GM10266 (cell line): ENCODE measurements at regions not wholly inside any gene's neighbourhood (a gene's known extent, or its start where the extent isn't known, plus 50 kb on each side); places are given as distances from the start of the nearest gene placed in this dataset.

Experiments
- DNase-seq: peaks from one replicate; pipeline ENCODE4 v3.0.0; 2012; ENCODE audit errors: extremely low spot score
- CTCF ChIP-seq: IDR thresholded peaks from 2 replicates; pipeline ENCODE4 v1.5.1; 2012; ENCODE audit warnings: mild to moderate bottlenecking, low read depth; ENCODE audit not compliant: control insufficient read depth, insufficient read depth; ENCODE audit errors: missing control alignments

GRCh38 chr2:56068746-56069145 is 115.0 kb upstream of the CCDC85A start:
- no peak for TF ChIP-seq CTCF
- no peak for DNase-seq

GRCh38 chr2:56077359-56077915 is 106.4 kb upstream of the CCDC85A start:
- DNase-seq = no peak

GRCh38 chr2:56082665-56083064 is 101.1 kb upstream of the CCDC85A start:
- no peak for TF ChIP-seq CTCF
- no peak for DNase-seq

More at GRCh38 chr2:56077359-56077915, 106.4 kb upstream of the CCDC85A start:
- peak; percentile 33 for TF ChIP-seq CTCF

- no peak for TF ChIP-seq CTCF
- no peak for DNase-seq
Observed at GRCh38 chr2:56084111-56084901, 99.5 kb upstream of the CCDC85A start.

- DNase-seq = no peak
- TF ChIP-seq CTCF = no peak
Observed at GRCh38 chr2:56086336-56086735, 97.5 kb upstream of the CCDC85A start.

GRCh38 chr2:56088411-56088810 is 95.4 kb upstream of the CCDC85A start:
- no peak for DNase-seq
- TF ChIP-seq CTCF = no peak

- TF ChIP-seq CTCF = no peak
- no peak for DNase-seq
Observed at GRCh38 chr2:56089931-56090330, 93.9 kb upstream of the CCDC85A start.
